ENCODE measurements at regions not wholly inside any gene's neighbourhood (a gene's known extent, or its start where the extent isn't known, plus 50 kb on each side); places are given as distances from the start of the nearest gene placed in this dataset.

DNA sequence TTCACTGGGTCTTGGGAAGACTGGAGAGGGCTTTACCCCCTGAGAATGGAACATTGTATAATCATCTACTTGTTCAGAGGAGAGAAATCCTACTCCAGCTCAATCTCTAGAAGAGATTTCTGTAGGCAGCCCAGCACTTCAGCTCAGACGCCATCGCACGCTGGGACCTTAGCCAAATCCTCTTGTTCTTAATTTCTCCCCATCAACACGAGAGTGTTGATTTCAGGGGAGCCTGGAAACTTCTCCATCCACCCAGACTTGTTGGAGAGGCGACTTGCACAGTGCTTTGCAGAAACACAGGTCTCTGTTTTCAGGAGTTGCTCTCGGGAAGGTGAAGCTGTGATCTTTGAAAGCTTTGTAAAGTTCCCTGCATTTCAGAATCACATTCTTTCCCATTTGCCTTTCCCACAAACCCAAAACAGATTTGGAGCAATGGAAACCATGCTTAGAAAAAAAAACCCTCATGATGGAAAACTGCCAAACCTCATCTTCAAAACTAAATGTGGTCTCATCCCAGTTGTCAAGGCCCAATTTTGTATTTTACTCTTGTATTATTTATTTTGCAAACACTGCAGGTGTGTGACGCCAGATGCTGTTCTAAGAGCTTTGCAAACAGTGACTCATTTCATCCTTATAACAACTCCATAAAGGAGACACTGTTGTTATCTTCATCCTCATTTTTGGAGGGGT, 60.9 kb downstream of the CALML3 start:
- TF ChIP-seq, protein P1, sequence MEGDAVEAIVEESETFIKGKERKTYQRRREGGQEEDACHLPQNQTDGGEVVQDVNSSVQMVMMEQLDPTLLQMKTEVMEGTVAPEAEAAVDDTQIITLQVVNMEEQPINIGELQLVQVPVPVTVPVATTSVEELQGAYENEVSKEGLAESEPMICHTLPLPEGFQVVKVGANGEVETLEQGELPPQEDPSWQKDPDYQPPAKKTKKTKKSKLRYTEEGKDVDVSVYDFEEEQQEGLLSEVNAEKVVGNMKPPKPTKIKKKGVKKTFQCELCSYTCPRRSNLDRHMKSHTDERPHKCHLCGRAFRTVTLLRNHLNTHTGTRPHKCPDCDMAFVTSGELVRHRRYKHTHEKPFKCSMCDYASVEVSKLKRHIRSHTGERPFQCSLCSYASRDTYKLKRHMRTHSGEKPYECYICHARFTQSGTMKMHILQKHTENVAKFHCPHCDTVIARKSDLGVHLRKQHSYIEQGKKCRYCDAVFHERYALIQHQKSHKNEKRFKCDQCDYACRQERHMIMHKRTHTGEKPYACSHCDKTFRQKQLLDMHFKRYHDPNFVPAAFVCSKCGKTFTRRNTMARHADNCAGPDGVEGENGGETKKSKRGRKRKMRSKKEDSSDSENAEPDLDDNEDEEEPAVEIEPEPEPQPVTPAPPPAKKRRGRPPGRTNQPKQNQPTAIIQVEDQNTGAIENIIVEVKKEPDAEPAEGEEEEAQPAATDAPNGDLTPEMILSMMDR (IDR thresholded peaks at IDR 0.05; ENCODE audit: control insufficient read depth, extremely low read depth, insufficient read depth): no peak
- no peak overlapping the region for H3K4me3 ChIP-seq (ENCODE audit: low read depth, low read length)
- no peak for DNase-seq (ENCODE audit: low read depth)

DNA sequence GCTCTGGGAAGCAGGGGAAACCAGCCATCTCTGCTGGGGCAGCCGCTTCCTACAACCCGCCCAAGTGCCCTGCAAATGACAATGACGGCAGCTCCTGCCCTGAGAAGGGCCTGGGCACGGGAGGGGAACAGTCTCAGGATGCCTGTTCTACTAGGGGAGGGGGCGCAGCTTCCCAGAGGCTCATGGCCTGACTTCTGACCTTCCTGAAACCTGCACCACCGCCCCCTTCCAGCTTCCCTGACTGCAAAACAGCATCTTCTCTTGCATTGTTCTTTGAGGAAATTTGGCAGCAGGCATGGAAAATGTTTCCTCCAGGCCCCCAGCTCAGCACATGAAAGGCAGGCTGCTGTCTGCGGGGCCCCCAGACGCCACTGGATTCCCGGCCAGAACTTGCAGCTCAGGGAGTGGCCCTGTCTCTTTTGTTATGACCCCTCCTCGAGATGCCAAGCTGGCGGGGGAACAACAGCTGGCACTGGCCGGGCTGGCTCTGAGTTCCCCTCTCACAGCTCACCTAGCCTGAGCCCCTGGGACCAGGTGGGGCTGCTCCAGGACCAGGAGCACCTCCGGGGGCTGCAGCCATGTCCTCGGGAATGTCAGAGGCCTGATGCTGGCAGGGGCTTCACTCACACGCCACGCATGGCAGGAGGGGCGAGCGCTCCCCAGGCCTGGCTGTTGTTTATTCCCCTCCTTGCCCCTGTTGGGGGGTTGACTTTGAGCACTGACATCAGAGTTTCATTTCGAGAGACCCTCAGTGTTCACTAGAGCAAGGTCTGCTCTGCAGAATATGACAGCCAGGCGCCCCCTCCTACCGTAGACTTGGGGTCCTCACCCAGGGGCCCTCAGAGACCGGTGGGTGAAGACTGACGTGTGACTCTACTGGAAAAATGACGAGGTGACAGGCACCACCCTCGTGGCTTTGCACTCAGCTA, 62.7 kb downstream of the CALML3 start:
- TF ChIP-seq, protein P1 (IDR thresholded peaks at IDR 0.05; ENCODE audit: control insufficient read depth, extremely low read depth, insufficient read depth): no peak
- no peak for DNase-seq (ENCODE audit: low read depth)
- no peak overlapping the region for H3K4me3 ChIP-seq (ENCODE audit: low read depth, low read length)

GRCh38 chr10:5588080-5588453, 63.3 kb downstream of the CALML3 start:
- H3K4me3 ChIP-seq (ENCODE audit: low read depth, low read length): no peak overlapping the region
- TF ChIP-seq, protein P1 (IDR thresholded peaks at IDR 0.05; ENCODE audit: control insufficient read depth, extremely low read depth, insufficient read depth): no peak
- no peak for DNase-seq (ENCODE audit: low read depth)

GRCh38 chr10:5588603-5589002, 63.8 kb downstream of the CALML3 start:
- TF ChIP-seq, protein P1 (IDR thresholded peaks at IDR 0.05; ENCODE audit: control insufficient read depth, extremely low read depth, insufficient read depth): no peak
- no peak for DNase-seq (ENCODE audit: low read depth)
- H3K4me3 ChIP-seq (ENCODE audit: low read depth, low read length): no peak overlapping the region
